ENCODE measurements at regions not wholly inside any gene's neighbourhood (a gene's known extent, or its start where the extent isn't known, plus 50 kb on each side); places are given as distances from the start of the nearest gene placed in this dataset.

GRCh38 chr5:96035796-96036195 lies 74.1 kb upstream of the ELL2 start:
- Histone ChIP-seq H3K4me1 (peaks cover 29% of the 10 kb centered on the region), H3K9me3 (0 out of 3 replicates have a peak, but pooled peaks cover 3% of the 10 kb centered on the region), H3K4me2 (peak overlapping the region; percentile 69), H3K27ac (peak overlapping the region; percentile 56 to 80), H3K4me3 (no peak overlapping the region)
- WGBS (ENCODE audit: missing lambda C conversion rate) = 100% methylated on average over 3 of the region's 3 CpGs
- CTCF ChIA-PET = interaction anchor here (1.4 kb wide), 1 partner anchor 75 kb away, joined by 3 read pairs; no protein-coding TSS in a partner anchor
- POLR2A ChIA-PET = no interaction called here
- DNase-seq (ENCODE audit: low read depth in 1 of 2, low spot score in 1 of 2) (no peak), ATAC-seq (no peak), FAIRE-seq (no peak)
- no peak for TF ChIP-seq JUN (IDR thresholded peaks at IDR 0.05)
- no peak for TF ChIP-seq HEYL (CRISPR knock-in tag; IDR thresholded peaks at IDR 0.05)
- TF ChIP-seq ZC3H11A (IDR thresholded peaks at IDR 0.05) = no peak
- TF ChIP-seq CBX8 (IDR thresholded peaks at IDR 0.05) = no peak
- no peak for TF ChIP-seq NR3C1 (IDR thresholded peaks at IDR 0.05)
- TF ChIP-seq BHLHE40 (IDR thresholded peaks at IDR 0.05; ENCODE audit: low read depth, low read length) = no peak
- no peak for TF ChIP-seq RCOR1 (IDR thresholded peaks at IDR 0.05; ENCODE audit: low read depth, low read length)
- TF ChIP-seq ZFP36 (IDR thresholded peaks at IDR 0.05; ENCODE audit: borderline replicate concordance, partially characterized antibody) = no peak
- TF ChIP-seq ZNF302 (CRISPR knock-in tag; IDR thresholded peaks at IDR 0.05) = no peak
- TF ChIP-seq EHF (CRISPR knock-in tag; IDR thresholded peaks at IDR 0.05) = no peak
- TF ChIP-seq POLR2A (IDR thresholded peaks at IDR 0.05; ENCODE audit: low read length) = no peak
- TF ChIP-seq HOXB5 (CRISPR knock-in tag; IDR thresholded peaks at IDR 0.05) = no peak

GRCh38 chr5:96033116-96033515 lies 71.5 kb upstream of the ELL2 start:
- no peak for TF ChIP-seq JUNB (IDR thresholded peaks at IDR 0.05)
- TF ChIP-seq SMC3 (IDR thresholded peaks at IDR 0.05) = no peak
- no peak for TF ChIP-seq RCOR1 (IDR thresholded peaks at IDR 0.05; ENCODE audit: low read depth, low read length)
- TF ChIP-seq MAFK (IDR thresholded peaks at IDR 0.05; ENCODE audit: partially characterized antibody) = no peak
- no peak for TF ChIP-seq ZNF302 (CRISPR knock-in tag; IDR thresholded peaks at IDR 0.05)
- 74% methylated on average over 1 of the region's 1 CpG for WGBS (ENCODE audit: missing lambda C conversion rate)
- no peak for ATAC-seq
- Histone ChIP-seq H3K27ac (no peak overlapping the region), H3K9me3 (0 out of 3 replicates have a peak, but pooled peaks cover 3% of the 10 kb centered on the region), H3K4me1 (peaks cover 29% of the 10 kb centered on the region), H3K4me2 (no peak overlapping the region), H3K4me3 (no peak overlapping the region)
- POLR2A ChIA-PET = no interaction called here
- DNase-seq (ENCODE audit: low read depth in 1 of 2, low spot score in 1 of 2) = no peak
- FAIRE-seq = no peak
- CTCF ChIA-PET = no interaction called here

- no peak overlapping the region for H3K4me2 ChIP-seq
- TF ChIP-seq RCOR1 (IDR thresholded peaks at IDR 0.05; ENCODE audit: low read depth, low read length) = no peak
- 0 out of 2 replicates have a peak, but pooled peaks have one; percentile 21 for TF ChIP-seq JUNB (IDR thresholded peaks at IDR 0.05)
- no peak for TF ChIP-seq HMGXB4 (CRISPR knock-in tag; IDR thresholded peaks at IDR 0.05; ENCODE audit: borderline replicate concordance)
- TF ChIP-seq ESRRA (IDR thresholded peaks at IDR 0.05; ENCODE audit: borderline replicate concordance, low read length) = no peak
- TF ChIP-seq TFCP2L1 (CRISPR knock-in tag; IDR thresholded peaks at IDR 0.05) = no peak
- TF ChIP-seq POLR2A (IDR thresholded peaks at IDR 0.05; ENCODE audit: low read length) = no peak
- TF ChIP-seq NPAS2 (CRISPR knock-in tag; IDR thresholded peaks at IDR 0.05; ENCODE audit: borderline replicate concordance) = no peak
- TF ChIP-seq GATA3 (IDR thresholded peaks at IDR 0.05; ENCODE audit: borderline replicate concordance) = no peak
- ChIA-PET CTCF (interaction anchor here (1.2 kb wide), 1 partner anchor 74 kb away, joined by 3 read pairs; no protein-coding TSS in a partner anchor), POLR2A (no interaction called here)
- no peak for FAIRE-seq
- H3K9me3 ChIP-seq = 0 out of 3 replicates have a peak, but pooled peaks cover 3% of the 10 kb centered on the region
- ATAC-seq = 0 out of 6 replicates have a peak, but pooled peaks of 1 of the 2 experiments have one; percentile 24
- H3K4me3 ChIP-seq = no peak overlapping the region
- WGBS (ENCODE audit: missing lambda C conversion rate) = 89% methylated on average over 1 of the region's 1 CpG
- DNase-seq (ENCODE audit: low read depth in 1 of 2, low spot score in 1 of 2) = no peak
- H3K27ac ChIP-seq = no peak overlapping the region
- peaks cover 21% of the 10 kb centered on the region for H3K4me1 ChIP-seq
Measured at GRCh38 chr5:96031811-96032261, 70.2 kb upstream of the ELL2 start.

GRCh38 chr5:96031180-96031579 lies 69.5 kb upstream of the ELL2 start:
- ATAC-seq (no peak), FAIRE-seq (peak; percentile 70), DNase-seq (ENCODE audit: low read depth in 1 of 2, low spot score in 1 of 2) (no peak)
- Histone ChIP-seq H3K4me2 (no peak overlapping the region), H3K4me1 (peaks cover 21% of the 10 kb centered on the region), H3K9me3 (0 out of 3 replicates have a peak, but pooled peaks cover 3% of the 10 kb centered on the region), H3K27ac (no peak overlapping the region), H3K4me3 (no peak overlapping the region)
- CTCF ChIA-PET = interaction anchor here (1.2 kb wide), 1 partner anchor 73 kb away, joined by 3 read pairs; no protein-coding TSS in a partner anchor
- WGBS (ENCODE audit: missing lambda C conversion rate) = 71% methylated on average over 2 of the region's 2 CpGs
- POLR2A ChIA-PET = no interaction called here
- TF ChIP-seq MAFK (IDR thresholded peaks at IDR 0.05; ENCODE audit: partially characterized antibody) (no peak), MYC (IDR thresholded peaks at IDR 0.05; ENCODE audit: borderline replicate concordance, low read length) (no peak), PBX3 (IDR thresholded peaks at IDR 0.05) (no peak), HOXB13 (CRISPR knock-in tag; IDR thresholded peaks at IDR 0.05; ENCODE audit: low read depth) (no peak), HOXA7 (CRISPR knock-in tag; IDR thresholded peaks at IDR 0.05) (no peak)

Data from A549 (cell line).